GM21367 (cell line): ENCODE measurements at regions not wholly inside any gene's neighbourhood (a gene's known extent, or its start where the extent isn't known, plus 50 kb on each side); places are given as distances from the start of the nearest gene placed in this dataset.
"Not testable (repeated sequence)": the region's sequence is repeated elsewhere in the genome, so short reads cannot be mapped to it uniquely, and the experiment has no call there.

Source experiments
- ATAC-seq: cut with Tn5 transposase; IDR thresholded peaks from one replicate; pipeline ENCODE4 v1.9.1; 2021; ENCODE audit not compliant: unreplicated experiment

GRCh38 chr10:118944959-118945633 is 84.4 kb upstream of the NANOS1 start:
- ATAC-seq, result no peak

- ATAC-seq, result no peak
Observed at GRCh38 chr10:118948786-118949185, 80.7 kb upstream of the NANOS1 start.

DNA sequence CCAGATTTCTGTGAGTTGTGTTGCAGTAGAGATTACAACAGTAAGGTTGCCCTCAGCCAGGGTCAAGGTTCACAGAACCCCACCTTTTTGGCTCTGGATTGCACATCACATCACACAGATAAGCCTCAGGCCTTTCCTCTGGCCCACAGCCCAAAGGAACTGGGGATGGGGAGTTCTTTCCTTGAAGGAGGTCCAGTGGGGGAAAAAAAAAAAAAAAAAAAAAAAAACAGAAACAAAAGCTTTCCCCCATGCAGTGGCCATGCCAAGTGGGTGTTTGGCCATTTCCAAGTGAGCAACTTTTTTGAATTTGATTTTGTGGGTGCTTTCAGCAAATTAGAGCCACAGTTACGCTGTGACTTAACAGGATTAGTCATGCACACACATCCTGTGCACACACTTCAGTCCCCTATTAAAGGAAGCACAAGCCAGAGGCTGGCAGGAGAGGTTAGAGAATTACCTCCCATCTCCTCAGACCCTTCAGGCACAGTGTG is 79.3 kb upstream of the NANOS1 start:
- ATAC-seq, result no peak

DNA sequence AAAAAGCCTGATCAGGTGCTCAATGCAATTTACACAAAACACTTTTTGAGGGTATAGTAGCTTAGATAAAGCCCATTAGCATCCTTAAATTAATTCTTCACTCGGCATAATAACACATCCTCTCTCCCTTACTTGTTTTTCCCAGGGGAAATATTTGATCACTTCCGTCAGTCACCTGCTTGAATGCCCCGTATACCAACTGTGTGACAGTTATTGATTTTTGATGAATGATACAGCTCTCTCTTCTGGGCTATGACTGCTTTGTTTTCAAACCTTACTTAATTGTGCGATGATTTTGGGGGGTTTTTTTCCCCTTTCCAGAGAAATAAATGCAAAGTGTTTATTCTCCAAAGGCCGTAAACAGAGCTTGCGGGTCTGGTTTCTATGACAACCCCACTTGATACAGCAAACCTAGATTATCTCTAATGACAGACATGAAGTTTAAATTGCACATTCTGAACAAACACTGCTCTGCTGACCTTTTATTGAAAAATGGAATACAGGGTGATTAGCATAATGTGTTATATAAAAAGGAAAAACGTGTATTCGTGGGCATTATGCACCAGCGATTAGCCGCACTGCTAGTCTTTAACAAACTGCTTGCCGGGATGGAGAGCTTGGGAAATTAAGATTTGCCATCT is 78.4 kb upstream of the NANOS1 start:
- ATAC-seq, result no peak

DNA sequence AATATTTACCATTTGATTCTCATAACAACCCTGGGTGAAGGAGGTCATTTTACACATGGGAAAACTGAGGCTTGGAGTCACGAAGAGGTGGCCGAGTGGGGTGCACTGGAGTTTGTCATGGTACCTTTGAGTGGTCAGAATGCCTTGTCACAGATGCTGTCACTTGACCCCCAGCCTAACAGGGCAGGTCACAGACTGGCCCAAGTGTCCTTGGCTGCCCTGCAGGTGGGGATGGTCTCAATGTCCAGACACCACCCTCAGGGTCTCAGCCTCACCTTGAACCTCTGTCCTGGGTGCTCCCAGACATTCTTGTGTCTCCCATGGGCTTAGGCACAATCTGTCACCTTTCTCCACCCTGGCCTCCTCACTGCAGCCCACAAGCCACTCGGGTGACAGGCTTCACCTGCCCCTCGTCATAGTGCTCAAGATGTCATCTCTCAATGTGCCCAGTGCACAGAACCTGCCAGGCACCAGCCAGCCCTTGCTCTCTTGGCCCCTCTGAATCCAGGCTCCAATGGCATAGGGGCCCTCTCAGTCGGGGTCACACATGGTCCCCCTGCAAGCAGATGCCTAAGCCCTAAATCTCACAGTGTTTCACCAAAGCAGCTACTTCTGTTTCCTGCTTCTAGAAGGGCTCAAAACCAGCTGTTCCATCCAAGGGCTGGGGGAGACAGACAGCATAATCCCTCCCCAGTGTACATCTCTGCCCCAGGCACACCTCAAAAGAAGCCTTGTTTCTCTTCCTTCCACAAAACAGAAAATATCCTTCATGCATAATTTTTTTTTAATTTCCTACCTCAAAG is 76.8 kb upstream of the NANOS1 start:
- no peak for ATAC-seq

- no peak for ATAC-seq
Observed at GRCh38 chr10:118953598-118954393, 75.7 kb upstream of the NANOS1 start.

GRCh38 chr10:118955531-118955930 is 74.0 kb upstream of the NANOS1 start:
- no peak for ATAC-seq

- ATAC-seq, result no peak
Observed at GRCh38 chr10:118955951-118956801, 73.3 kb upstream of the NANOS1 start.

DNA sequence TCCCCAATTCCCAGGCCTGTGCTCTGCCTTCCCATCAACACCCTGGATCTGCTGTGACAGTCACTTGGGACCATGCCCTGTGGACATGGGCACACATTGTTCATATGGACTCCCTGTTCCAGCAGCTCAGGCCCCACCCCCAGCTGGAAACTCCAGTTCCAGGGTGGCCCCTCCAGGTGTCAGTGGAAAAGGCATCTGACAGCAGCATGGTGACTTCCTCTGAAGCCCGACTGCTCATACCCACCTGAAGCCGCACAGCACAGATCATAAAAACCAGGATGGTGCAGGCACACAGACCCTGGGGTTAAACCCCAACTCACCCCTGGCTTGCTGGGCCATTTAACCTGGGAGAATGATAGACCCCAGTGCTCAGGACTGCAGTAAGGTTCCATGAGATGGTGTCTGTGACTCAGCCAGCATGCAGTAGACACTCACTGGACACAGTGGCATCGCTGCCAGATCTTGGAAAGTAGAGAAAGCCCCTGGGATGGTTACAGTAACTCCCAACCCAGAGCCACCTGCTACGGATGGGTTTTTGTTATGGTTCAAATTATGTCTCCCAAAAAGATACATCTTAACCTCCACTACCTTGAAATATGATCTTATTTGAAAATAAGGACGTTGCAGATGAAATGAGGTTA is 72.6 kb upstream of the NANOS1 start:
- ATAC-seq, result no peak

DNA sequence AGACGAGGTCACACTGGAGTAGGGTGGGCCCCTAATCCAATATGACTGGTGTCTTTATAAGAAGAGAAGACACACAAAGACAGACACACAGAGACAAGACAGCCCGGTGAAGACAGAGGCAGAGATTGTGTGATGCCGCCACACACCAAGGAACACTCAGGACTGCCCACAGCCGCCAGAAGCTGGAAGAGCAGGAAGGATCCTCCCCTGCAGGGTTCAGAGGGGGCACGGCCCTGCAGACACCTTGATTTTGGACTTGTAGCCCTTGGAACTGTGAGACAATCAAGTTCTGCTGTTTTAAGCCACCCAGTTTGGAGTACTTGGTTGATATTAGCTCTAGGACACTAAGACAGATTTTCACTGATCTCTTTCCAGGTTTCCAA is 72.1 kb upstream of the NANOS1 start:
- ATAC-seq, result no peak

DNA sequence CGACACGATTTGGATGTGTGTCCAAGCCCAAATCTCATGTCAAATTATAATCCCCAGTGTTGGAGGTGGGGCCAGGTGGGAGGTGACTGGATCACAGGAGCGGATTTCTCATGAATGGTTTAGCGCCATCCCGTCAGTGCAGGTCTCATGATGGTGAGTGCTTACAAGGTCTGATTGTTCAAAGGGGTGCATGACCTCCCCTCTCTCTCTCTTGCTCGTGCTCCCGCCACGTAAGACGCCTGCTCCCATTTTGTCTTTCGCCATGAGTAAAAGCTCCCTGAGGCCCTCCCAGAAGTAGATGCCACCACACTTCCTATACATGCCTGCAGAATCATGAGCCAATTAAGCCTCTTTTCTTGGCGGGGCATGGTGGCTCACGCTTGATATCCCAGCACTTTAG is 71.5 kb upstream of the NANOS1 start:
- ATAC-seq, result no peak

DNA sequence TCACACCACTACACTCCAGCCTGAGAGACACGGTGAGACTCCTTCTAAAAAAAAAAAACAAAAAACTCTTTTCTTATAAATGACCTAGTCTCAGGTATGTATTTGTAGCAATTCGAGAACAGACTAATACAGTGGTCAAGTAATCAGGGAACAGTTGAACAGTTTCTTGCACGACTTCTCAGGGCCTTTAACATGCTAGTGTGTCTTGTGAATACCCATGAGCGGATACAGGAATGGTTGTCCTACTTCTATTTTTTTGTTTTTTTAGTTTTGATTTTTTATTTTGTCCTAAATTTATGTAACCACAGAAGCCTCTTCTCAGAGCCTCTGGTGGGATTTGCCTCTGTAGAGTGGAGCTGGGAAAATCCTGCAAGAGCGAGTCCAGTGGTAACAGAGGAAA is 71.0 kb upstream of the NANOS1 start:
- ATAC-seq, result no peak

DNA sequence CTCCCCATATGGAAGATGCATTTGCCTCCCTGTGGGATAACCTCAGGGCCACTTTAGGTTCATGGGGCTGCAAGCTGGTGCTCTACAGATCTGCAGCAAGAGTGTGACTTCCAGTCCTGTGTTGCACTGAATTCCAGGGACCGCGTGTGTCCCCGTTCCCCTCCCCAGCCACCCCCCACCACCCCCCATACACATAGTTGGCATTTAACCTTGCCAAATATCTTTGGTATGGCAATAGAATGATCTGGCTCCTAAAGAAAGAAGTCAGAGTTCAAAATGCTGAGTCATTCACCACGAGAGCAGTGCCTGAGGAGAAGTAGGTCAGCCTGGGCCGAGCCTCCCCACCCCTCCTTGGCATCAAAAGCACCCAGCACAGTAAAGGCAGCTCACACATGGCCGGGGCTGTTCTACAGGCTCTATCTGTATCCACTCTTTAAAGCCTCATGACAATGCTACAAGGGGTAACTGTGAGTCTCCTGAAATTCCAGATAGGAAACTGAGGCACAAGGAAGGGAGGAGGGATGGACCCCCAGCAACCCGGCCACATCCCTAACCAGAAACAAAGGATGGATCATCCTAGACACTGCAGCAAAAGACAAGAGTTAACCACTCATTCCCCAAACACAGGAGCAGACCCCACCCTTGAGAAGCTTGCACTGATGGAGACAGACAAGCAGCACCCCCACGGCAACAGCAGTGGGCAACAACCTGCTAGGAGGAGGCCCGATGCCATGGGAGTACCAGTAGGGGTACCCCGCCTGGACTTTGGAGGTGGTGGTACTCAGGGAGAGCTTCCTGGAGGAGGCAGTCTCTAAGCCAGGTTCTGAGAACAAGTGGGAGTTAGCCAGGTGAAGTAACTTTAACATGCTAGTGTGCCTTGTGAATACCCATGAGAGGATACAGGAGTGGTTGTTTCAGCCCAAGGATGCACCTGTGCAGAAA is 70.3 kb upstream of the NANOS1 start:
- ATAC-seq, result no peak

DNA sequence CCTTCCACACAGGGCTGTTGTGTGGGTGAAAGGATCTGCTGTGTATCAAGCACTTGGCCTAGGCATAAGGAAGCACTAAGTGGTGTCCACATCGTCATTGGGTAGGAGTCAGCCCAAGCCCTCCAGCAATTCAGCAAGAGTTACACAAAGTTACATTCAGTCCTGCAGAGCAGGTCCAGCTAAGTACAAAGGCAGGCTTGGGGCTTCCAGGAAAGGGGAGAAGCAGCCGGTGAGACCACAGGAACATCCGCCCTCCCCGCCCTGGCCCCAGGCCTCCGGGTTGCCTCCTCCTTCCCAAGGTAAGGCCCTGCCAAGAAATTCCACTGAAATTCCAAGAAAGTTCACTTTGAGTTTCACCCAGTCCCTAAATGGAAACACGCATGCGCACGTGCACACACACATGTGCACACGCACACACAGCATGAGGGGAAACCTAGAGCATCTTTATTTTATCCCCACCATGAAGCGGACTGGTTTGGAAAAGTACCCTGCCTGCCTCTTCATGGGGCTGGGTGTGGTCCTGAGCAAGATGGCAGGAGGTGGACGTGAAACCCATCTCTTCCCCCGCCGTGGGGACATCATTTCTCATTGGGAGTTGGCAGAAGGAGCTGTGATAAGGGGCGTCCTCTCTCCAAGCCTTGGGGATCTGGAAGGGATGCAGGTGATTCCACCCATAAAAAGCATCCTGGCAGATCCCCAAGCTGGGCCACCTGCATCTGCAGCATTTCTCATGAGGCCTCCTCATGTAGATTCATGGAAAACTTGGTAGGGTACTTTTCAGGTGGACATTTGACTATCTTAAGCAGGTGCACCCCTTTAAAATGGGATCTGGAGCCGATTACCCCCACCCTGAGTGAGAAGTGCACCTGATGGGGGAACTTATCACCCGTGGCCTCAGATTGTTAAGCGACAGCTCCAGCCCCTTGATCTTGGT is 69.1 kb upstream of the NANOS1 start:
- ATAC-seq, result no peak

DNA sequence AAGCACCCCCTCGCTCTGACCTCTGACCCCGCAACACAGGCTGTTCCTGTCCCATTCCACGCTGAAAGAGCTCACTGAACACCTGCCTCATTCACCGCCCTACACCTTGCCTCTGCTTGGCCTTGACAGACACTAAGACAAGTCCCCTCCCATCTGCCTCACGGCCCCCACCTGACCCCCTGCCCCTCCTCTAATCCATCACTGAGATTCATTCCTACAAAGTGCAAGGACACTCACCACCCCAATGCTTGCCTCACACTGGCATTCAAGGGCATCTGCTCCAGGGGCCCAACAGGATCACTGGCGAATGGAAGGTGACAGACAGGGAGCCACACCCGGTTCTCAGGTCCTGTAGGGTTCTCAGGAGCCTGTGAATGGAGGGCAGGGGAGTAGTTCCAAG is 68.1 kb upstream of the NANOS1 start:
- ATAC-seq, result no peak

- not testable (repeated sequence) for ATAC-seq
Observed at GRCh38 chr10:118962331-118962868, 67.1 kb upstream of the NANOS1 start.

DNA sequence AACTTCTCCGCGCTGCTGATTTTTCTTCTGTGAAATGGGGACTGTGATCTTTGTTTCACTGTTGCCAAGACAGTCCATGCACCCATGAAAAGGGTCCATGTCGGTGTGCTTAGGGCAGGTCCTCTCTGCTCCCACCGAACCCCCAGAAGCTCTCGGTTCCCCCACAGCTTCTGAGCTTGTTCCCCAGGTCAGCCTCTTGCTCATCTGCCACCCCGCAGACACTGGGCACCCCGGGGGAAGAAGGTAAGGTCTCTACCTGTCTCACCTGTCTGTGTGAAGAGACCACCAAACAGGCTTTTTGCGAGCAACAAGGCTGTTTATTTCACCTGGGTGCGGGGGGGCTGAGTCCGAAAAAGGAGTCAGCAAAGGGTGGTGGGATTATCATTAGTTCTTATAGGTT is 66.2 kb upstream of the NANOS1 start:
- ATAC-seq, result no peak
